Fibroblast of skin of right biceps (primary cell): ENCODE measurements at regions not wholly inside any gene's neighbourhood (a gene's known extent, or its start where the extent isn't known, plus 50 kb on each side); places are given as distances from the start of the nearest gene placed in this dataset.
"Not testable (repeated sequence)": the region's sequence is repeated elsewhere in the genome, so short reads cannot be mapped to it uniquely, and the experiment has no call there.

ENCODE experiments used
- DNase-seq: peaks from one replicate; pipeline ENCODE4 v3.0.0-alpha.2; 2013

GRCh38 chr15:98528046-98528725 is 120.2 kb upstream of the IGF1R start:
- DNase-seq = no peak

GRCh38 chr15:98529205-98530145 is 118.9 kb upstream of the IGF1R start:
- DNase-seq = no peak

GRCh38 chr15:98530570-98530969 is 117.8 kb upstream of the IGF1R start:
- no peak for DNase-seq

- no peak for DNase-seq
Measured at GRCh38 chr15:98532063-98532462, 116.3 kb upstream of the IGF1R start.

- no peak for DNase-seq
Measured at GRCh38 chr15:98536976-98537375, 111.4 kb upstream of the IGF1R start.

- DNase-seq = no peak
Measured at GRCh38 chr15:98537516-98538060, 110.8 kb upstream of the IGF1R start.

GRCh38 chr15:98541519-98541918 is 106.8 kb upstream of the IGF1R start:
- DNase-seq = no peak

GRCh38 chr15:98543237-98543636 is 105.1 kb upstream of the IGF1R start:
- no peak for DNase-seq

GRCh38 chr15:98546329-98546728 is 102.0 kb upstream of the IGF1R start:
- no peak for DNase-seq

- DNase-seq = no peak
Measured at GRCh38 chr15:98547275-98547674, 101.1 kb upstream of the IGF1R start.

- peak; percentile 41 for DNase-seq
Measured at GRCh38 chr15:98547741-98548138, 100.6 kb upstream of the IGF1R start.

GRCh38 chr15:98548139-98548971 is 100.0 kb upstream of the IGF1R start:
- DNase-seq = peak; percentile 84

- no peak for DNase-seq
Measured at GRCh38 chr15:98549003-98549402, 99.3 kb upstream of the IGF1R start.

- DNase-seq = no peak
Measured at GRCh38 chr15:98549741-98550140, 98.6 kb upstream of the IGF1R start.

- DNase-seq = not testable (repeated sequence)
Measured at GRCh38 chr15:98550363-98550762, 98.0 kb upstream of the IGF1R start.

- peak; percentile 21 for DNase-seq
Measured at GRCh38 chr15:98551936-98552562, 96.3 kb upstream of the IGF1R start.

GRCh38 chr15:98554272-98555172 is 93.8 kb upstream of the IGF1R start:
- DNase-seq = no peak

GRCh38 chr15:98555173-98555515 is 93.2 kb upstream of the IGF1R start:
- no peak for DNase-seq

GRCh38 chr15:98556321-98556720 is 92.0 kb upstream of the IGF1R start:
- DNase-seq = no peak

GRCh38 chr15:98560338-98560737 is 88.0 kb upstream of the IGF1R start:
- DNase-seq = no peak

GRCh38 chr15:98561169-98561941 is 87.0 kb upstream of the IGF1R start:
- DNase-seq = no peak
